HL-60 (cell line): ENCODE measurements at regions not wholly inside any gene's neighbourhood (a gene's known extent, or its start where the extent isn't known, plus 50 kb on each side); places are given as distances from the start of the nearest gene placed in this dataset.

Experiments used
- CTCF ChIP-seq: IDR thresholded peaks from one replicate; pipeline ENCODE4 v1.5.1; 2011; ENCODE audit warnings: low read length, control low read depth, inconsistent platforms; ENCODE audit not compliant: insufficient read depth
- GABPA ChIP-seq: IDR thresholded peaks from 2 replicates; pipeline ENCODE4 v1.6.1; 2012; ENCODE audit warnings: low read depth
- POLR2AphosphoS5 ChIP-seq: IDR thresholded peaks from 2 replicates; pipeline ENCODE4 v1.6.1; 2012; ENCODE audit warnings: low read depth
- REST ChIP-seq: IDR thresholded peaks from 2 replicates; pipeline ENCODE4 v1.6.1; 2012; ENCODE audit warnings: low read depth; ENCODE audit not compliant: insufficient replicate concordance
- SPI1 ChIP-seq: IDR thresholded peaks from 2 replicates; pipeline ENCODE4 v1.6.1; 2012; ENCODE audit warnings: low read depth, mild to moderate bottlenecking, borderline replicate concordance

GRCh38 chr15:91534235-91534634, 319.3 kb upstream of the SLCO3A1 start:
- no peak for TF ChIP-seq CTCF
- no peak for TF ChIP-seq POLR2AphosphoS5
- no peak for TF ChIP-seq GABPA
- no peak for TF ChIP-seq SPI1
- no peak for TF ChIP-seq REST
